Activated CD4-positive, CD25-positive, alpha-beta regulatory T cell (primary cell): ENCODE measurements at regions not wholly inside any gene's neighbourhood (a gene's known extent, or its start where the extent isn't known, plus 50 kb on each side); places are given as distances from the start of the nearest gene placed in this dataset.

Experiments used
- DNase-seq, 4 experiments: peaks; one replicate each; lab custom pipeline; 2025; lab: John Stamatoyannopoulos, UW

DNA sequence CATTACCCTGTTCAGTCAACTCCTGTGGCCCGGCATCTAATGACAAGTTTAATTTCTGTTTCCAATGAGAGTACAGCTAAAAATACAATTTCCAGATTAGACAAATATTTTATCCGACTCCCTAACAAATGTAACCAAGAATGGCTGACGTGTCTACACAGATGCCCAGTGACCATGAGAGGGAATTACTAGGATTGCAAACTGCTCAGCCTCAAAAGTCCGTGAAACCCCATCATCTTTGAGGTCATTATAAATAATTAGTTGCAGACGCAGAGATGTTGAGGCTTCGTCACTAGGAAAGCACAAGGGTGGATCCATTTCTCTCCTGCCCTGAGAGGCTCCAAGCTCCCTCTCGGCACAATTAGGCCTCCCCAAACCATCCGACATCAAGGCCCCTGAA is 104.1 kb upstream of the ZNF507 start:
- DNase-seq = no peak

DNA sequence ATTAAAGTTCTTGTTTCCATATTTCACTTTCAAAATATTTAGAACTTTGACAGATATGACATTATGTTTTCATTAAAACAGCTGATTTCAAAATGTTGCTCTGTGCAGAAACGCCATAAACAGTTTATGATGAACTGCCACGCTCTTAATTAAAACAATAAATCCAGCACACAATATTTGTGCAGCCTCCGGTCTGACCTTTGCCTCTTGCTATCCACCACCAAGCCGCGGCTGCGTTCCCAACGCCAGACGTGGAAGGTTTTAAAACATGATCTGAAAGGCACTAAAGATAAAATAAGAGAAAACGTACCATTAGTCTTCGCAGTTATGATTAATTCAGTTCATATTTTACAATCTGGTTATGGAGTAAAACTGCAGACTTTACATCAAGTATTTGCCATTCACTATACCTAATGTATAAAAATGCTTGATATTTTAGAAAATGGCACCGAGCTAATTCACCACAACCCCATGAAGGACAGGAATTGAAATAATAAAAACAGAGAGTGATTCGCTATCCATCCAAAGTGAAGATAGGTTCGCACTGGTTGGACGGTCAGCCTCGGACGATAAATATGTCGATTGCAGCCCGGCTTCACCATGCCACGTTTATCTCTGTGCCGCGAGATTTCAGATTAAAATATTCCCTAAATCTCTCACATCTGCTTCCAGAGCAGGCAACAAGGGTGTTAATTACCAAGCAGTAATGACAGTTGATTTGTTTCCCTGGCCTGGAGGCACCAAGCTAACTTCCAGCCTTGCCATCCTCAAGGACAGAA is 103.3 kb upstream of the ZNF507 start:
- no peak for DNase-seq

DNA sequence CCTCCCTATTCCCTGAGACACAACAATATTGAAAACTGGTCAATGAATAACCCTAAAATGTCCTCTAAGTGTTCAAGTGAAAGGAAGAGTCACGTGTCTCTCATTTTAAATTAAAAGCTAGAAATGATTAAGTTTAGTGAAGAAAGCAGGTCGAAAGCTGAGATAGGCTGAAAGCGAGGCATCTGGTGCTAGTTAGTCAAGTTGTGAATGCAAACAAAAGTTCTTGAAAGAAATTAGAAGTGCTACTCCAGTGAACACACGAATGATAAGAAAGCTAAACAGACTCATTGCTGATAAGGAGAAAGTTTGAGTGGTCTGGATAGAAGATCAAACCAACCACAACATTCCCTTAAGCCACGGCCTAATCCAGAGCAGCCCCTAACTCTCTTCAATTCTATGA is 99.4 kb upstream of the ZNF507 start:
- no peak for DNase-seq

DNA sequence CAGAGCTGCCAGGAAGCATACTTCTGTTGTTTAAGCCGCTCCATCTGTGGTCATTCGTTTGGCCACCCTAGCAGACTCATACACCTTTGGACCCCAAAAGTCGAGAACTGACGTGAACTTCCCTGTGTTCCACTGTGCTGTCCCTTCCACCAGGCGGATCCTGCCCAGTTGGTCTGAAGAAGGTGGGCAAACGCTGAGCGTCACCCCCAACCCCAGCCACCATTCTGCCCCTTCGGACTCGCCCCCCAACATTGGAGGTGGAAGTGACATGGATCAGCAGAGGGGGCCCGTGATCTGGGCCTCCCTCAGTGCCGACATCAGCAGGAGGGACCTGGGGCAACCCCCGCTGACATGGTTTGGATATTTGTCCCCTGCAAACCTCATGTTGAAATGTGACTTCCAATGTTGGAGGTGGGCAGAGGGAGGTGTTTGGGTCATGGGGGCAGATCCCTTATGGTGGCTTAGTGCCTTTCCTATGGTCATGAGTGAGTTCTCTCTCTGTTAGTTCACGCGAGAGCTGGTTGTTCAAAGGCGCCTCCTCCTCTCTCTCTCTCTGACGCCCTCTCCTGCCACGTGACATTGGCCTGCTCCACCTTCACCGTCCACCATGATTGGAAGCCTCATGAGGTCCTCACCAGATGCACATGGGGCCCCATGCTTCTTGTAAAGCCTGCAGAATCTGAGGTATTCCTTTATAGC is 93.6 kb upstream of the ZNF507 start:
- no peak for DNase-seq

DNA sequence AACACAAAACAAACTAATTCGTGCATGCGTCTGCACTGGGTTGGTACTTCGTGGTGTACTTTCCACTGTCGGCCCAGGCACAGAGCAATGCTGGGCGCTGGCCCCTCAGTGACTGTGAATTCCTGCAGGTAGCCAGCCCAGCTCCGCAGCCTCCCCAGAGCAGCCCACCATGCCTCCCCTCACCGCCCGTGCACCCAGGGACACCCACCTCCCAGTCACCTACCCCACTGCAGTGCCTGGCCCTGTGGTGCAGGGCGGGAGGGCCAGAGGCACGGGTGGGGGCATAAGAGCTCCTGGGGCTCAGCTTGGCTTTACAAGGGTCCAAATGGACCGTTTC is 93.1 kb upstream of the ZNF507 start:
- DNase-seq = no peak

DNA sequence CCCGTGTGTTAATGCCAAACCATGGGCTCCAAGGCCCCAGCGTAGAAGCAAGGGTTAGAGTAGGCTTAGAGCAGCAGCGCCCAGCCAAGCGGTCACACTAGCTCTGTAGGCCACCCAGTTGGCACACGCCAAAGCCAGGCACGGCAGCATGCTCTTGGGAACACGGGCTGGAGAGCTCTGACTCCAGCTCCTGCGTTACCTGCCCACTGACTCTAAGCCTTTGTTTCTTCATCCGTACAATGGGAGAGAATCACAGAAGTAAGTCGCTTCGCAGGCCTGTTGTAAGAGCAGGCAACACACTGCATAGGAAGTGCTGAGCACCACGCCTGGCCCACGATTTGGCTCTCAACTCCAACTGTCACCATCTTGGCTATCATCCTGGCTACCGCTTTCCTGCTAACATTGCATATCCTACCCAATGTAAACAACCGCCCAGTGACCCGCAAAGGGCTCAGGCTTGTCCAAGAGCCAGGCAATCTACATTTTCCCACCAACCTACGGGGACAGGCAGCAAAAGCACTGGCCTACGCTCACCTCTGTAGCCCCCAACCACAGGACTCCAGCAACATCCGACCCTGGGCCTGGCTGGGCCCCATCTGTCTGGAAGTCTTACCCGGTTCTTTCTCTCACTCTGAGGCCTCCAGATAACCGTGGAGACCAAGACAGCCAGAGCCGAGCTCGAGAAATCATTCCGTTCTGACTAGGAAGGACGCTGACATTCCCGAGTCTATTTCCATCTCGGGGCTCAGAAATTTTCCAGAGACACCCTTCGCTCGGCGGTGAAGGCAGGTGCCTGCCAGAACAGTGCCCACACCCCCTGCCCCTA is 91.5 kb upstream of the ZNF507 start:
- no peak for DNase-seq

DNA sequence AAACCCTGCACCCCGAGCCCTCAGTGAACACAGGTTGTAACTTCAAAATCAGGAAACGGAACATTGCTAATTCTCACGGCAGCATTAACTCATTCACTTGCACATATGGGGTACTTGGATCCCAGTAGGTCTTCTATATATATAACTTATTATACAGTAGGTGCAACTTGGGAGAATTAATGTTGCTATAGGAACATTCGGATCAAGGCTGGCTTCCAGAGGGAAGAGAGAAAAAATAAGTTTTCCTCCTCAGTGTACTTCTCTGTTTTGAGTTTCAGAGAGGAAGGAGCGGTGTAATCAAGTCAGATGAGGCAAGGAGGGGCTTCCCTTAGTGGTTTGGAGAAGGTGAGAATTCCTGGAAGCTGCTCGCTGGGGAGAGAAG is 90.9 kb upstream of the ZNF507 start:
- DNase-seq = no peak

DNA sequence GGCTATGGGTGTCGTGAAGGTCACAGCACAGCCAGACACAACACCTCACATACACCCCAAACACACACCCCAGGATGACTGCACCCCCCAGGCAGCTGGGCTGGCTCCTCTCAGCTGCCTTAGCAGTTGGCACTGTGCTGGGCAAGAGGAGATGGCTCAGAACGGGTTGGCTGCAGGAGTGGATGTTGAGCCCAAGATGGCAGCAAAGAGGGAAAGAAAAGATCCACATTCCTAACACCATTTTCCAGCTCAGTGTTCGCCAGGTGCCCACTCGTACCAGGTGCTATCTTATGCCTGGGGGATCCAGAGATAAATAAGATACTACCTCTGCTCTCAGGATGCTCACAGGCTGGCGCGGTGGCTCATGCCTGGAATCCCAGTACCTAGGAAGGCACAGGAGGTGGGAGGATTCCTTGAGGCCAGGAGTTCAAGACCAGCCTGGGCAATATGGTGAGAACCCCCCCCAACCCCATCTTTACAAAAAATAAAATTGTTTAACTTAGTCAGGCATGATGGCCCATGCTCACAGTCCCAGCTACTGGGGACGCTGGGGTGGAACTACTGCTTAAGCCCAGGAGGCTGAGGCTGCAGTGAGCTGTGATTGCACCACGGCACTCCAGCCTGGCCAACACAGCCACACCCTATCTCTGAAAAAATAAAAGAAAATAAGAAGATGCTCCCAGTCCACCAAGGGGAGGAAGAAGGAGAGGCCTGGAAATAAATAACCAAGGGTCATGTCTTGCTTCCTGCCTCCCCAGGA is 89.7 kb upstream of the ZNF507 start:
- DNase-seq = no peak

DNA sequence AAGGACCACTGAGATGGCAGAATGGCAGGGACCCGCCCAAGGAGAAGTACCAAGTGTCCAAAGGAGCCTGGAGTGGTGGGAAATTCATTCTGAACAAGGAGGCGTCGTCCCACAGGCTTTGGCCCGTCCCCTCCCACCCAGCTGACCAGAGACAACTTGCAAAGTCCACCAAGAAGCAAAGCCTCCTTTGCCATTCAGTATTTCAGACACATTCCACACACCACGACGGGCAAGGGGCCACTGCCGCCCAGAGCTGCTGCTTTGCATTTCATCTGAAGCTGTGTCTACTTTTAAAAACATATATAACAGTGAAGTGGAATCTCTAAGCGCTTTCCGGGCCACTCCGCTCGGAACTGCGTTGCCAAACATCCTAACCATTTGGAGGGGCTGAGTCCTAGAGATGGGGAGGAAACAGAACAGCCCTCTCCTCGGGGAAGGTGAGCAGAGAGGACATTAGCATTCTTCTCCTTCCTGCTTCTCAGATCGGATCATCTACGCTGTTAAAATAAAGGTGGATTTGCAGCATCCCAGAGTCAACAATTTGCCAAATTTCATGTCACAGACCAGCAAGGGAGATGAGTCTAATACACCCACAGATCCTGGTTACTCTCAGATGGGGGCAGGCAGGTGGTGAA is 89.0 kb upstream of the ZNF507 start:
- no peak for DNase-seq

DNA sequence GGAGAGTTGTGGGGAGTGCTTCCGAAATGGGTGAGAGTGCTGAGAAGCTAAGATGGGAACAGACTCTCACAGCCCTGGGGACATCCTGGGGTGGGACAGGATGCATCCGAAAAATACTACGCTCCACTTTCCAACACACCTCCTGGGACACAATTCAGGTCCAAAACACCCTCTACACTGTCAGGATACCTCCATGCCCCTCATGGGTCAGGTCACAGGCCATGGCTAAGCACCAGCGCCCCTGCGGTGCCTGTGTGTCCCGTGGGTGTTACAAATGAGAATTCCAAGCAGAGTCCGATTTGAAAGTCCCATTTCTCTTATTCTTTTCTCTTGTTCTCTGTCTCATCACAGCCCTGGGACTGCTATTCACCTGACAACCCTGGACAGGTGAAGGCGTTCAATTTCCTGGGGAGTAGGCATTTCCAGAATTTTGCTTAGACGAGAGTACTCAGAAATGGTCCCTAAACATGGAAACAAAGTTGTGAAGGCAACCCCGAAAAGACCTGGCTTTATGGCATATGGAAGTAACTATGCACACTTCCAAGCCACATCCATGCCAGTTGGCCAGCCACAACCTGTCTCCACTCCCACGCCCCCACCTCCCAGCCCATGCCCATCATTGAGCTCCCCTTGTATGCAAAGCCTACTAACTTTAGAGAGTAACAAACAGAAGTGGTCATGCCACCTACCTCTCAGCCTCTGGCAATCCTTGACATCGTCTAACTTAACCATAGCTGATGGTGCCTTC is 87.9 kb upstream of the ZNF507 start:
- DNase-seq = no peak

DNA sequence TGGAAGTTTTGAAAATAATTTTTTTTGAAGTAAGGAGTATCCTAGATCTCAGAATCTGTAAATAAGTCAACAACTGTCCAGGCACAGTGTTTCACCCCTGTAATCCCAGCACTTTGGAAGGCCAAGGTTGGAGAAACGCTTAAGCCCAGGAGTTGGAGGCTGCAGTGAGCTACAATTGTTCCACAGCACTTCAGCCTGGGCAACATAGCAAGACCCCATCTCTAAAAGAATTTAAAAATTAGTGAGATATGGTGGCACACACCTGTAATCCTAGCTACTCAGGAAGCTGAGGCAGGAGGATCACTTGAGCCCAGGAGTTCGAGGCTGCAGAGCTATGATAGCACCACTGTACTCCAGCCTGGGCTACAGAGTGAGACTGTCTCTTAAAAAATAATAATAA is 87.2 kb upstream of the ZNF507 start:
- no peak for DNase-seq

DNA sequence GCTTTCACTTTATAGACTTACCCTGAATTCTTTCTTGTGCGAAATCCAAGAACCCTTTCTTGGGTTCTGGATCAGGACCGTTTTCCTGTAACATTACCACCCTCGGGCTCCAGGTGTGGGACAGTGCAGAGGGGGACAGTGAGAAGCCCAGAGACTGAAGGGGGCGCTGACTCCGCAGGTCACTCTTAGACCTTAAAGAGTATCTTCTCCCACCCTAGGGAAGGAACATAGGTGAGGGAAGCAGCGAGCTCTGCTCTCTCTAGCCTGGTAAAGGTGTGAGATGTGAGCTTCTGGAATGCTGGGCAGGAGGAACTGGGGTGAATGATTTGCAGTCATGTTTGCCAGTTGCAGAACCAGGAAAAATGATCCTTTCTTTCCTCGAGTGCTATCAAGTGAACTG is 80.8 kb upstream of the ZNF507 start:
- no peak for DNase-seq

DNA sequence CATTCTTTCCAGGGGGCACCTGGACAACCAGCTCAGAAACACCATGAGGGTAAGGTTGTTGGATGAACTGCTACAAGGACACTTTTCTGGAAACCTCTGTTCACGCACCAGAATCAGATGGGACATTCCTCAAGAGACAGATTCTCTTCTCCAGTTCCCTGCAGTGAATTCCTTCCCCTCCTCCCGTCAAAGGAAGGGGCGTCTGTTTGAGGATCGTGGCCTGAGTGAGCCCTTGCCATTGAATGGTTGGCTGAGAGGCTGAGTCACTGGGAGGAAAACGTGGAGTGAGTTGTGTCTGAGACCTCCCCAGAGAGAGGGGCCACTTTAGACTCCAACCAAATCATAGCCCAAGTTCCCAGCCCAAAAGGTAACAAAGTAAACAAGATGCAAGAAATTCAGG is 79.4 kb upstream of the ZNF507 start:
- DNase-seq = no peak

DNA sequence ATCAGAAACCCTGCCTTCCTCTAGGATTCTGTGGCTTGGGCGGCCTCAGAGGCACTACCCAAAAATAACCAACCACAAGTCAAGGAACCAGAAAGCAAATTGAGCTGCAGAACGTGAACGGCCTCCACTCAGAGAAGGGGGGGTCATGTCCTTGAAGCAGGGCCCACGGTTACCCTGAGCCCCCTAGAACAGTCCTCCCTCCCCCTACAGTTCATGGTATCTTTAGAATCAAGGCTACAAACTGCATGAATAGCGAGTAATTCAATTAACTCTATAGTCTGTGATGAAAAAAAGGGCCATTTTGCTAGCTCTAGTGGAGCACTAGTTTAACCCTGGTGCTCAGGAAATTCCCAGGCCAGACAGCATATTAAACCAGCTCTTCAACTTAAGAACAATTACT is 79.0 kb upstream of the ZNF507 start:
- no peak for DNase-seq

DNA sequence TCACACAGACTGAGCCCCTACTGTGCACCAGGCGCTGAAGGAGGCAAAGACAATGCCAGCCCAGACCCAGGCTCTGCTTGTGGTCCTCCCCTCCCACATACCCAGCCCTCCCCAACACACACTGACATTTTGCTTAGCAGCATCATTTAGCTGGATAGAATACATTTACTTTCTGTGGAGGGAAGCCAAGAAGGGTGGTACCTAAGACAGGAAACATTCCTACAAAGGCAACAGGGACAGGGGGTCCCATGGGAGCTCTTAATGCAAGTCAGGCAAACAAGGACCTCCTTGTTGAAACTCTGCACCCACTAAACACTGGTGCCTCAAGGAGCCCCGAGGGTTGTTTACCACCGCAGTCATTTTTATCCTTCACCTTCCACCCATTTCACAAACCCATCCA is 77.0 kb upstream of the ZNF507 start:
- DNase-seq = no peak

DNA sequence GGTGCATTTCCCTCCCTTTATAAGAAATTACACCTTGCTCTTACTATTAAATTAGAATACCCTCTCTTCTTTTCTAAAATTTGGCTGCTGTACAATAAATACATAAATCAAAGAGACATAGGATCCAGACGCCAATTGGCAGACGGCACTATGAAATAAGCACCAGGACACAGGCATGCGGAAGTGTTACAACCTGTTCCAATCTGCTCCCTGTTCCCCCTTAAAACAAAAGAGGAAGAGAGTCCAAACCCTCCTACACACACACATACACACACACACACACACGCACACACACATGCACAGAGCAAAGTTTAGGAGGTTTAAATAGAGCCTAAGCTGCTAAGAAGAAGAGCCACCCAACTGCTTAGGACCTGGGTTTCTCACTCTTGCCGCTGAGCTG is 75.6 kb upstream of the ZNF507 start:
- no peak for DNase-seq

DNA sequence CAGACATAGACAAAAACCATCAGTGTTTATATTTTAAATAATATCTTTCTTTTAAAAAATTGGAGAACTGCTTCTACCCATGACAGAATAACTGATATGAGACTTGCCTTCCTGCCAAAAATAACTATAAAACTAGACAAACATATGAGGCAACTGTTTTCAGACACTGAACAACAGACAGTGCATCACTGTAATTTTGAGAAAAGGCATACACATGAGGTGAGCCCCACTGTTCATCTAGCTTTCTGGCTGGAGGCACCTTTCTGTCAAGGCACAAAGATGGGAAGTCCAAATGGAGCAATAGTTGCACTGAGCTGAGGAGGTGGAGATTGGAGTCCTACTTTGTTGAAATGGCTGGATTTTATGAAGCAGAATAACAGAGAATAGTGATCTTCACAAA is 71.9 kb upstream of the ZNF507 start:
- no peak for DNase-seq

DNA sequence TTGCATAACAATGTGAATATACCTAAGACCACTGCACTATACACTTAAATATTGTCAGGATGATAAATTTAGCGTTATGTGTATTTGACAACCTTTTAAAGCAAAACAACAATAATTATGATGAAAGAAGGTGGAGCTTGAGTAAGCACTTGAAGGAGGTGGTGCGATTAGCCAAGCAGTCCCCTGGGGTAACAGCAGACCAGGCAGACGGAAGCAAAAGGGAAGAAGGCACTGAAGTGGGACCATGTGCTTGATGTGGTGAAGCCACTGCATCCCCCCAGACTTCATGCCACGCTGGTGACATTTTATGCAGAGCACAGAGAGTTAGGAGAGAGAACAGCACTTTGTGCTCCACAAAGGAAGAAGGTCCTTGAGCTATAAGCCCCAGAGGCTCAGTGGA is 58.3 kb upstream of the ZNF507 start:
- no peak for DNase-seq

DNA sequence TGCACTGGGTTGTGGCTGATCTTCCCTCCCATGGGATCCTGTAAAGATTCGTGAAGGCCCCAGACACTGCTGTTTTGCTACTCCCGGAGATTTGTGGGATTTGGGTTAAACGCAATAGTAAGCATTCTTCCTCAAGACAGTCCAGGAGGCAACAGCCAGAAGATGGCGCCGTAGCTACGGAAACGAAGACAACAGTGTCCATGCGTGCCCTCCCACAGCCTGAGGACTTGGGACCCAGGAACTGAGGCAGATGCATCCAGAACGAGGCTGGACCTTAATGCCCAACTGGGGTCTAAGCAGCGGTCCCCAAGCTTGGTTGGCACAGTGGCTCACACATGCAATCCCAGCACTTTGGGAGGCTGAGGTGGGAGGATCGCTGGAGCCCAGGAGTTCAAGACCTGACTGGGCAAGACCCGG is 57.6 kb upstream of the ZNF507 start:
- no peak for DNase-seq

DNA sequence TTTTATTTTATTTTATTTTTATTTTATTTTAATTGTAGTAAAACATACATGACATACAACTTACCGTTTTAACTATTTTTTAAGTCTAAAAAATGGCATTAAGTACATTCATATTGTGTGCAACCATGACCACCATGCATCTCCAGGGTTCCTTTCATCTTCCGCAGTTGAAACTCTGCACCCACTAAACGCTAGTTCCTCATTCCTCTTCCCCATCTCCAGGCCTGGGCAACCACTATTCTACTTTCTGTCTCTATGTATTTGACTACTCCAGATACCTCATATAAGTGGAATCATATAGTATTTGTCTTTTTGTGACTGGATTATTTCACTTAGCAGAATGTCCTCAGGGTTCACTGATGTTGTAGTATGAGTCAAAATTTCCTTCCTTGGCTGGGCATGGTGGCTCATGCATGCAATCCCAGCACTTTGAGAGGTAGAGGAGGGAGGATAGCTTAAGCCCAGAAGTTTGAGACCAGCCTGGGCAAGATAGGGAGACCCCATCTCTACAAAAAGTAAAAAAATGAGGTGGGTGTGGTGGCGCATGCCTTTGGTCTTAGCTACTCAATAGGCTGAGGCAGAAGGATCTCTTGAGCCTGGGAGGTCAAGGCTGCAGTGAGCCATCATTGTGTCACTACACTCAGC is 55.7 kb upstream of the ZNF507 start:
- DNase-seq = no peak

DNA sequence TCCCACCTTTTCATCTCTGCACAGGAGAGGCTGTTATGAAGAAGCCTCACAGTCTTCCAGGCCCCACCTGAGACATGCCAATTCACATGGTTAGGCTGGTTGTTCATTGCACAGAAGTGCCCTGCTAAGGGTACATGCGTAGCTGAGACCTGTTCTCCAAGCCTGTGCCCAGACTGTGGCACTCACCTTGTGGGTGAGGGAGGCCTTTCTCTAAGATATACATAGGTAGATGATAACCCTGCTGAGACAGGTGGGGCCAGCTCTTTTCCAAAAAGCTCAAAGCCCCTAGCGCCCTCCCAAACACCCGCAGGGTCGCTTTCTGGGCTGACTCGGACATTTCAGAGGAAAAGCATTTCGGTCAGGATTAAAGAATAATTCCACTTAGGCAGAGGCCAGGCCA is 53.5 kb upstream of the ZNF507 start:
- DNase-seq = no peak
